Transverse colon (tissue), 4 donors: ENCODE measurements at regions not wholly inside any gene's neighbourhood (a gene's known extent, or its start where the extent isn't known, plus 50 kb on each side); places are given as distances from the start of the nearest gene placed in this dataset.

ENCODE experiments used
- DNase-seq: peaks from one replicate; pipeline ENCODE4 v3.0.0-alpha.2; 2019
- H3K27ac ChIP-seq, 4 donors: fragments of 200-600 bp; sonication (generic); 2 replicates each; pipeline ENCODE4 v1.5.1; 2016 to 2018; ENCODE audit warnings: inconsistent platforms in 4 of 4
- H3K27me3 ChIP-seq: fragments of 200-600 bp; sonication (generic); 2 replicates; pipeline ENCODE4 v1.5.1; 2017; ENCODE audit warnings: inconsistent platforms
- H3K36me3 ChIP-seq, 4 donors: fragments of 200-600 bp; sonication (generic); 2 replicates each; pipeline ENCODE4 v1.5.1; 2017 to 2019; ENCODE audit warnings: inconsistent platforms in 4 of 4
- H3K4me1 ChIP-seq, 4 donors: fragments of 200-600 bp; sonication (generic); 2 replicates each; pipeline ENCODE4 v1.5.1; 2017 to 2020; ENCODE audit warnings: inconsistent platforms in 4 of 4
- H3K4me3 ChIP-seq, 4 donors: fragments of 200-600 bp; sonication (generic); 1 replicate in 1 of 4; 2 replicates in 3 of 4; pipeline versions ENCODE4 v1.5.1 to v1.6.1; 2017 to 2019; ENCODE audit warnings: inconsistent platforms in 4 of 4
- H3K9me3 ChIP-seq, 2 donors: fragments of 200-600 bp; sonication (generic); 2 replicates each; pipeline ENCODE4 v1.5.1; 2017 to 2019; ENCODE audit warnings: inconsistent platforms in 2 of 2
- EP300 ChIP-seq: sonication (generic); formaldehyde crosslinking; IDR thresholded peaks from one replicate; pipeline ENCODE4 v1.6.1; 2017; ENCODE audit warnings: antibody characterized with exemption, low read depth
- POLR2A ChIP-seq: fragments of 450-650 bp; IDR thresholded peaks from one replicate; pipeline ENCODE4 v1.6.1; 2016; ENCODE audit warnings: antibody characterized with exemption, mild to moderate bottlenecking, moderate library complexity
- POLR2AphosphoS5 ChIP-seq, 3 donors: sonication (generic); formaldehyde crosslinking; IDR thresholded peaks; one replicate each; pipeline ENCODE4 v1.6.1; 2016; ENCODE audit warnings: antibody characterized with exemption in 3 of 3
- WGBS, 2 donors: methylation state at CpG; one replicate each; pipeline ENCODE4 v1.1.5; 2018; ENCODE audit warnings: low coverage in 1 of 2; 5-methylcytosine and 5-hydroxymethylcytosine counted together
- in situ Hi-C, 4 donors: fragments of 200-750 bp; cut with MboI; loops; one replicate each; pipeline versions ENCODE4 v1.15.0 to v1.15.1; 2017; ENCODE audit warnings: low sequenced_read_pairs in 3 of 4, low pct_ligation_motif_present in 1 of 4, low pct_unique_long_range_greater_than_20kb in 1 of 4
- intact Hi-C: fragments of 100-400 bp; cut with DNase I; formaldehyde crosslinking; loops from one replicate; pipeline ENCODE4 v1.15.1; 2023; ENCODE audit warnings: low total_unique reads
- TF ChIP-seq, protein P1 (sequence below), 5 experiments: fragments of 200-600 bp in 3 of 5; fragments of 450-650 bp in 2 of 5; sonication (generic) in 3 of 5; IDR thresholded peaks; 1 replicate in 2 of 5; 2 replicates in 3 of 5; pipeline ENCODE4 v1.5.1; 2016 to 2017; ENCODE audit warnings: antibody characterized with exemption in 5 of 5, inconsistent platforms in 3 of 5, mild to moderate bottlenecking in 2 of 5, moderate library complexity in 1 of 5

- Histone ChIP-seq H3K36me3 (no peaks in the 10 kb centered on the region), H3K27me3 (no peaks in the 10 kb centered on the region), H3K9me3 (peaks cover 0 to 3% of the 10 kb centered on the region in 2 donors), H3K27ac (no peak overlapping the region), H3K4me1 (no peaks in the 10 kb centered on the region), H3K4me3 (no peak overlapping the region)
- WGBS, 2 donors: 82 to 91% methylated on average over 1 of the region's 1 CpG
- intact Hi-C loops: no loop called here
- in situ Hi-C loops: no loop called here
- TF ChIP-seq POLR2A (no peak), EP300 (no peak), POLR2AphosphoS5 (IDR thresholded peaks at IDR 0.05) (no peak)
- TF ChIP-seq, protein P1, sequence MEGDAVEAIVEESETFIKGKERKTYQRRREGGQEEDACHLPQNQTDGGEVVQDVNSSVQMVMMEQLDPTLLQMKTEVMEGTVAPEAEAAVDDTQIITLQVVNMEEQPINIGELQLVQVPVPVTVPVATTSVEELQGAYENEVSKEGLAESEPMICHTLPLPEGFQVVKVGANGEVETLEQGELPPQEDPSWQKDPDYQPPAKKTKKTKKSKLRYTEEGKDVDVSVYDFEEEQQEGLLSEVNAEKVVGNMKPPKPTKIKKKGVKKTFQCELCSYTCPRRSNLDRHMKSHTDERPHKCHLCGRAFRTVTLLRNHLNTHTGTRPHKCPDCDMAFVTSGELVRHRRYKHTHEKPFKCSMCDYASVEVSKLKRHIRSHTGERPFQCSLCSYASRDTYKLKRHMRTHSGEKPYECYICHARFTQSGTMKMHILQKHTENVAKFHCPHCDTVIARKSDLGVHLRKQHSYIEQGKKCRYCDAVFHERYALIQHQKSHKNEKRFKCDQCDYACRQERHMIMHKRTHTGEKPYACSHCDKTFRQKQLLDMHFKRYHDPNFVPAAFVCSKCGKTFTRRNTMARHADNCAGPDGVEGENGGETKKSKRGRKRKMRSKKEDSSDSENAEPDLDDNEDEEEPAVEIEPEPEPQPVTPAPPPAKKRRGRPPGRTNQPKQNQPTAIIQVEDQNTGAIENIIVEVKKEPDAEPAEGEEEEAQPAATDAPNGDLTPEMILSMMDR (IDR thresholded peaks at IDR 0.05): no peak
- no peak for DNase-seq
Measured at GRCh38 chr2:183497861-183498260, 373.6 kb downstream of the NUP35 start.

GRCh38 chr2:183505911-183506310, 381.7 kb downstream of the NUP35 start:
- H3K4me1 ChIP-seq: no peaks in the 10 kb centered on the region
- in situ Hi-C loops (no loop called here), intact Hi-C loops (no loop called here)
- no peak for TF ChIP-seq EP300
- TF ChIP-seq POLR2AphosphoS5 (IDR thresholded peaks at IDR 0.05): no peak
- no peak for TF ChIP-seq POLR2A
- TF ChIP-seq, protein P1 (IDR thresholded peaks at IDR 0.05): no peak
- peaks cover 4 to 10% of the 10 kb centered on the region in 2 donors for H3K9me3 ChIP-seq
- H3K4me3 ChIP-seq: no peak overlapping the region
- H3K27me3 ChIP-seq: no peaks in the 10 kb centered on the region
- DNase-seq: no peak
- H3K27ac ChIP-seq: no peak overlapping the region
- WGBS, 2 donors: 78 to 86% methylated on average over 1 of the region's 1 CpG
- no peaks in the 10 kb centered on the region for H3K36me3 ChIP-seq

- no peak overlapping the region for H3K4me3 ChIP-seq
- no peaks in the 10 kb centered on the region for H3K36me3 ChIP-seq
- no peaks in the 10 kb centered on the region for H3K27me3 ChIP-seq
- H3K27ac ChIP-seq: no peak overlapping the region
- peaks cover 0 to 3% (median 0%) of the 10 kb centered on the region in 4 donors for H3K4me1 ChIP-seq
- DNase-seq: no peak
- intact Hi-C loops: no loop called here
- no peak for TF ChIP-seq EP300
- TF ChIP-seq, protein P1 (IDR thresholded peaks at IDR 0.05): no peak
- no peak for TF ChIP-seq POLR2A
- TF ChIP-seq POLR2AphosphoS5 (IDR thresholded peaks at IDR 0.05): no peak
- H3K9me3 ChIP-seq: peaks cover 4 to 6% of the 10 kb centered on the region in 2 donors
- 87% methylated on average over 3 of the region's 3 CpGs; no CpG with 5 or more reads in 1 of the 2 donors for WGBS, 2 donors
- in situ Hi-C loops: no loop called here
Measured at GRCh38 chr2:183511154-183511553, 386.9 kb downstream of the NUP35 start.

DNA sequence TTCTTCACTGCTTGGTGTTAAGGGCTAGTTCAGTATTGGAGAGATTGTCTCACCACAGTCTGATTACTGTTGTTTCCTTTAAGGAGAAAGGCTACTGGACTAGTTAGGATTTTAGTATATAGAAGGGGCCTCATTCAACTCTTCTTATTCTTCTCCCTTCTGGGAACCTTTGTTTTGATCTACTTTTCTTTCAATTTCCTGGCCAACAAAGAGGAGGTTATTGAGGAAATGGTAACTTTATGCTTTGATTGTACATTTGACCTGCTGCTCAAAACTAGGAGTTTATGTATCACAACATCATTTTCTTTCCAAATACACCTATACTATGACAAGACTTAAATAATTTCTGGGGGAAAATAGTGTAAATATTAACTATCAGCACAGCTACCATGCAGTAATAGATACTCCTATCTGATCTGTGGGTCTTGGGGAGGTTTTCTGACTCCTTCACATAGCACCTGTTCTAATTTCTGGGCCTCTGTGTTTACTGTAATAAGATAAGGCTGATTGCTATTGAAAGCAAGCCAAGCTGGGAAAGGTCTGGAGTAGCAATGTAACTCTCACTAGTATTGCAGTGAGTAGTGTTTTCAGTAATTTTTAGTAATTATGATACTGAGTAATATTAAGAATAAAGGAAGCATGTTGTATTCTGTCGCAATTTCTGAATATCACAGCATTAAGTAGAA, 395.3 kb downstream of the NUP35 start:
- H3K9me3 ChIP-seq: no peaks in the 10 kb centered on the region
- H3K36me3 ChIP-seq: no peaks in the 10 kb centered on the region
- intact Hi-C loops (no loop called here), in situ Hi-C loops (no loop called here)
- no peak for TF ChIP-seq POLR2AphosphoS5 (IDR thresholded peaks at IDR 0.05)
- no peak for TF ChIP-seq EP300
- TF ChIP-seq, protein P1 (IDR thresholded peaks at IDR 0.05): no peak
- TF ChIP-seq POLR2A: no peak
- peak overlapping the region in 2 of 4 donors; percentile 0 to 22 for H3K27ac ChIP-seq
- no peaks in the 10 kb centered on the region for H3K27me3 ChIP-seq
- 50 to 61% methylated on average over 1 of the region's 1 CpG for whole genome bisulfite sequencing, 2 donors
- no peak for DNase-seq
- H3K4me3 ChIP-seq: no peak overlapping the region
- H3K4me1 ChIP-seq: peaks cover 0 to 7% (median 0%) of the 10 kb centered on the region in 4 donors
